H1 (cell line): ENCODE measurements at regions not wholly inside any gene's neighbourhood (a gene's known extent, or its start where the extent isn't known, plus 50 kb on each side); places are given as distances from the start of the nearest gene placed in this dataset.

ENCODE experiments used
- CTCF ChIA-PET: fragments of 300-600 bp; sonication (Branson Sonifier 250); formaldehyde crosslinking; loops from one replicate; lab custom pipeline; 2021; ENCODE audit not compliant: partially characterized antibody; lab: Charles Lee
- POLR2A ChIA-PET: fragments of 300-600 bp; sonication (Branson Sonifier 250); formaldehyde crosslinking; loops from one replicate; lab custom pipeline; 2021; ENCODE audit warnings: inconsistent platforms; ENCODE audit not compliant: partially characterized antibody; lab: Charles Lee
- DNase-seq, 2 experiments: peaks; one replicate each; pipeline versions ENCODE4 v3.0.0 to v3.0.0-alpha.2; 2010 to 2022; ENCODE audit warnings: low spot score in 2 of 2, low read depth in 1 of 2, mixed read lengths in 1 of 2
- FAIRE-seq: peaks from 2 replicates; lab custom pipeline; 2011; peaks lifted over from hg19 to GRCh38; lab: Jason Lieb, UNC
- H2AFZ ChIP-seq: 2 replicates; pipeline ENCODE4 v1.8.1; 2012; ENCODE audit warnings: low read length, inconsistent platforms
- H2AK5ac ChIP-seq: 2 replicates; pipeline ENCODE4 v1.6.1; 2013; ENCODE audit warnings: low read depth, low read length
- H2BK120ac ChIP-seq: replicated peaks from 2 replicates; pipeline ENCODE3; 2013; ENCODE audit warnings: low read depth, low read length, inconsistent platforms
- H2BK12ac ChIP-seq: 2 replicates; pipeline ENCODE4 v1.6.1; 2013; ENCODE audit warnings: low read depth, low read length
- H2BK15ac ChIP-seq: 2 replicates; pipeline ENCODE4 v1.6.1; 2013; ENCODE audit warnings: low read length
- H2BK20ac ChIP-seq: 2 replicates; pipeline ENCODE4 v1.6.1; 2013; ENCODE audit warnings: low read length
- H2BK5ac ChIP-seq: 2 replicates; pipeline ENCODE4 v1.6.1; 2013; ENCODE audit warnings: low read depth, low read length
- H3K14ac ChIP-seq: 2 replicates; pipeline ENCODE4 v1.6.1; 2013; ENCODE audit warnings: inconsistent platforms; ENCODE audit not compliant: insufficient read length
- H3K18ac ChIP-seq: 2 replicates; pipeline ENCODE4 v1.6.1; 2013; ENCODE audit warnings: low read length; ENCODE audit errors: extremely low read depth
- H3K23ac ChIP-seq: 2 replicates; pipeline ENCODE4 v1.6.1; 2013; ENCODE audit warnings: inconsistent platforms; ENCODE audit not compliant: insufficient read length
- H3K23me2 ChIP-seq: 2 replicates; pipeline ENCODE4 v1.6.1; 2013; ENCODE audit warnings: low read depth, low read length
- H3K27ac ChIP-seq: 2 replicates; pipeline ENCODE4 v1.6.1; 2011; ENCODE audit warnings: low read depth, low read length, inconsistent platforms
- H3K27me3 ChIP-seq, 4 experiments: replicated peaks in 1 of 4; 1 replicate in 1 of 4; 2 replicates in 3 of 4; pipeline versions ENCODE4 v1.6.1 to v1.8.1; 2011 to 2013; ENCODE audit warnings: low read length in 3 of 4, mild to moderate bottlenecking in 3 of 4, inconsistent platforms in 2 of 4, mixed read lengths in 2 of 4, moderate library complexity in 1 of 4; ENCODE audit not compliant: control insufficient read depth in 3 of 4, insufficient read depth in 3 of 4; ENCODE audit errors: extremely low read depth in 1 of 4
- H3K36me3 ChIP-seq, 4 experiments: 2 replicates each; pipeline versions ENCODE4 v1.6.1 to v1.8.1; 2011 to 2013; ENCODE audit warnings: mild to moderate bottlenecking in 4 of 4, low read length in 3 of 4, moderate library complexity in 2 of 4, control low read depth in 1 of 4, inconsistent platforms in 1 of 4; ENCODE audit not compliant: insufficient read depth in 4 of 4, control insufficient read depth in 2 of 4
- H3K4ac ChIP-seq: replicated peaks from 2 replicates; pipeline ENCODE3; 2013; ENCODE audit warnings: low read length, low read depth, mixed read lengths, inconsistent platforms; ENCODE audit not compliant: insufficient read length
- H3K4me1 ChIP-seq, 4 experiments: replicated peaks in 1 of 4; 1 replicate in 1 of 4; 2 replicates in 3 of 4; pipeline versions ENCODE4 v1.6.1 to v1.8.1; 2011 to 2013; ENCODE audit warnings: low read length in 3 of 4, inconsistent platforms in 2 of 4, mixed read lengths in 1 of 4; ENCODE audit not compliant: insufficient read depth in 4 of 4, control insufficient read depth in 3 of 4
- H3K4me2 ChIP-seq, 2 experiments: 2 replicates each; pipeline versions ENCODE4 v1.6.1 to v1.8.1; 2011 to 2013; ENCODE audit warnings: low read depth in 2 of 2, low read length in 2 of 2, control low read depth in 1 of 2, inconsistent platforms in 1 of 2, mild to moderate bottlenecking in 1 of 2; ENCODE audit not compliant: insufficient read depth in 1 of 2
- H3K4me3 ChIP-seq, 4 experiments: fragments of 200-600, 300-600 bp in 1 of 4; sonication (generic), shearing (Covaris generic), sonication (Bioruptor Twin) in 1 of 4; 2 replicates each; pipeline versions ENCODE4 v1.5.1 to v1.8.1; 2011 to 2016; ENCODE audit warnings: low read length in 4 of 4, low read depth in 3 of 4, control low read depth in 2 of 4, inconsistent platforms in 2 of 4, mild to moderate bottlenecking in 2 of 4, mixed read lengths in 1 of 4, moderate library complexity in 1 of 4; ENCODE audit not compliant: insufficient read depth in 2 of 4; ENCODE audit errors: extremely low read depth in 1 of 4
- H3K56ac ChIP-seq: replicated peaks from 2 replicates; pipeline ENCODE3; 2013; ENCODE audit warnings: low read depth, mild to moderate bottlenecking, mixed read lengths, low read length, inconsistent platforms; ENCODE audit not compliant: insufficient read length
- H3K79me1 ChIP-seq: 2 replicates; pipeline ENCODE4 v1.6.1; 2013; ENCODE audit warnings: low read depth, low read length, control low read depth
- H3K79me2 ChIP-seq, 2 experiments: 2 replicates each; pipeline versions ENCODE4 v1.6.1 to v1.8.1; 2012 to 2013; ENCODE audit warnings: low read length in 2 of 2, mild to moderate bottlenecking in 2 of 2, inconsistent platforms in 1 of 2; ENCODE audit not compliant: insufficient read depth in 2 of 2, control insufficient read depth in 1 of 2
- H3K9ac ChIP-seq, 4 experiments: replicated peaks in 1 of 4; 1 replicate in 1 of 4; 2 replicates in 3 of 4; pipeline versions ENCODE4 v1.6.1 to v1.8.1; 2011 to 2013; ENCODE audit warnings: low read depth in 3 of 4, low read length in 3 of 4, control low read depth in 2 of 4, mild to moderate bottlenecking in 2 of 4, moderate library complexity in 2 of 4, inconsistent platforms in 1 of 4; ENCODE audit errors: extremely low read depth in 1 of 4
- H3K9me3 ChIP-seq, 2 experiments: 2 replicates each; pipeline versions ENCODE4 v1.6.1 to v1.8.1; 2012 to 2013; ENCODE audit warnings: mild to moderate bottlenecking in 2 of 2, moderate library complexity in 2 of 2, control low read depth in 1 of 2, inconsistent platforms in 1 of 2, low read depth in 1 of 2, low read length in 1 of 2, mixed read lengths in 1 of 2; ENCODE audit not compliant: insufficient read depth in 2 of 2
- H4K20me1 ChIP-seq, 2 experiments: replicated peaks in 1 of 2; 2 replicates each; pipeline versions ENCODE3 to v1.8.1; 2011 to 2013; ENCODE audit warnings: inconsistent platforms in 2 of 2, low read length in 2 of 2, mild to moderate bottlenecking in 1 of 2; ENCODE audit not compliant: insufficient read depth in 2 of 2, control insufficient read depth in 1 of 2
- H4K5ac ChIP-seq: 2 replicates; pipeline ENCODE4 v1.6.1; 2013; ENCODE audit warnings: low read length, low read depth, mixed read lengths, inconsistent platforms; ENCODE audit not compliant: insufficient read length
- H4K8ac ChIP-seq: 2 replicates; pipeline ENCODE4 v1.8.0; 2013; ENCODE audit warnings: mild to moderate bottlenecking, moderate library complexity, low read length, inconsistent platforms; ENCODE audit not compliant: insufficient read depth; ENCODE audit errors: extremely low read depth
- H4K91ac ChIP-seq: replicated peaks from 2 replicates; pipeline ENCODE3; 2013; ENCODE audit warnings: low read length, mixed read lengths, inconsistent platforms; ENCODE audit not compliant: insufficient read length
- ATF2 ChIP-seq: IDR thresholded peaks from 2 replicates; pipeline ENCODE4 v1.6.1; 2012; ENCODE audit warnings: low read length, inconsistent platforms
- CBX5 ChIP-seq: fragments of 300-800, 300-1000 bp; sonication (generic); IDR thresholded peaks from 2 replicates; pipeline ENCODE4 v1.7.1; 2016; ENCODE audit warnings: antibody characterized with exemption, low read length, low read depth
- CEBPB ChIP-seq: IDR thresholded peaks from 2 replicates; pipeline ENCODE4 v1.6.1; 2012; ENCODE audit warnings: low read depth, low read length
- CHD1 ChIP-seq: IDR thresholded peaks from 2 replicates; pipeline ENCODE4 v1.6.1; 2012; ENCODE audit warnings: low read depth, low read length, improper control_type of control experiment
- CREB1 ChIP-seq: IDR thresholded peaks from 2 replicates; pipeline ENCODE4 v1.6.1; 2012; ENCODE audit warnings: inconsistent platforms
- EZH2 ChIP-seq: fragments of 200-600 bp; sonication (generic); IDR thresholded peaks from 2 replicates; pipeline ENCODE4 v1.7.1; 2012; ENCODE audit warnings: low read depth, mild to moderate bottlenecking, moderate library complexity, low read length, inconsistent platforms; ENCODE audit not compliant: severe bottlenecking
- JUN ChIP-seq: IDR thresholded peaks from 2 replicates; pipeline ENCODE4 v1.6.1; 2011; ENCODE audit warnings: low read depth, mild to moderate bottlenecking, improper control_type of control experiment, low read length
- KDM4A ChIP-seq: IDR thresholded peaks from one replicate; pipeline ENCODE4 v1.7.1; 2012; ENCODE audit warnings: low read depth, mild to moderate bottlenecking, moderate library complexity, low read length, inconsistent platforms; ENCODE audit not compliant: severe bottlenecking
- NRF1 ChIP-seq: IDR thresholded peaks from 2 replicates; pipeline ENCODE4 v1.6.1; 2011; ENCODE audit warnings: mild to moderate bottlenecking, low read depth, low read length, improper control_type of control experiment
- POLR2A ChIP-seq, 2 experiments: IDR thresholded peaks; 1 replicate in 1 of 2; 2 replicates in 1 of 2; pipeline ENCODE4 v1.6.1; 2011; ENCODE audit warnings: low read depth in 2 of 2, low read length in 2 of 2, mild to moderate bottlenecking in 2 of 2; ENCODE audit errors: control extremely low read depth in 1 of 2
- RAD21 ChIP-seq, 2 experiments: IDR thresholded peaks in 1 of 2; conservative IDR thresholded peaks in 1 of 2; 2 replicates each; pipeline ENCODE4 v1.6.1; 2011; ENCODE audit warnings: low read depth in 2 of 2, low read length in 2 of 2, improper control_type of control experiment in 1 of 2, inconsistent platforms in 1 of 2, mild to moderate bottlenecking in 1 of 2, moderate library complexity in 1 of 2
- SIRT6 ChIP-seq: IDR thresholded peaks from one replicate; pipeline ENCODE4 v1.7.1; 2012; ENCODE audit warnings: low read length, inconsistent platforms
- SP4 ChIP-seq: IDR thresholded peaks from 2 replicates; pipeline ENCODE4 v1.6.1; 2012; ENCODE audit warnings: low read length, inconsistent platforms
- SRF ChIP-seq: IDR thresholded peaks from 2 replicates; pipeline ENCODE4 v1.6.1; 2011; ENCODE audit warnings: mild to moderate bottlenecking, low read depth, low read length, moderate library complexity
- TF ChIP-seq, protein P1 (sequence below): IDR thresholded peaks from 2 replicates; pipeline ENCODE4 v1.6.1; 2011; ENCODE audit warnings: low read depth, mild to moderate bottlenecking, low read length; ENCODE audit not compliant: insufficient read depth

DNA sequence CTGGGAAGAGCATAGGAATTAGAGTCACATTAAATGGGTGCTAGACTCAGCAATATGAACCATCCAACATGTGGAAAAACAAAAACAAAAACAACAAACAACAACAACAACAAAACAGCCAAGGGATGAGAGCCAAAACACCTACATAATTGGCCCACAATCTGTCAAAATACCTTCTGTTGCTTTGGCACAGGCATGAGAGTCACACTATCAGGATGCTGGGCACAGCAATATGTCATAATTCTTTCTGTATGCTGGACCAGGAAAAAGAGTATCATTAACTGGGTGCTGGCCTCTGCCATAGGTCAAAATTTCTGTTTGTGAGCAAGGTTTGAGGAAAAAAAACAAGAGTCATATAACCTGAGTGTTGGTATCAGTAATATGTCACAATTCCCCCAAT, 979.1 kb upstream of the TSPY4 start:
- TF ChIP-seq CBX5 (no peak), ATF2 (no peak), RAD21 (IDR thresholded peaks at IDR 0.05 in 1 of 2, conservative IDR thresholded peaks at IDR 0.05 in 1 of 2; ENCODE audit: low read depth in 2 of 2, low read length in 2 of 2) (no peak), NRF1 (no peak), SP4 (no peak), CHD1 (no peak), SIRT6 (no peak), KDM4A (no peak), POLR2A (IDR thresholded peaks at IDR 0.05; ENCODE audit: control extremely low read depth in 1 of 2, low read depth in 2 of 2, low read length in 2 of 2) (no peak), CEBPB (no peak), CREB1 (no peak), SRF (no peak), EZH2 (no peak), JUN (no peak)
- TF ChIP-seq, protein P1, sequence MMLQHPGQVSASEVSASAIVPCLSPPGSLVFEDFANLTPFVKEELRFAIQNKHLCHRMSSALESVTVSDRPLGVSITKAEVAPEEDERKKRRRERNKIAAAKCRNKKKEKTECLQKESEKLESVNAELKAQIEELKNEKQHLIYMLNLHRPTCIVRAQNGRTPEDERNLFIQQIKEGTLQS: no peak
- TF ChIP-seq, all 59 proteins: peak for 0
- H4K8ac ChIP-seq: no peak overlapping the region
- no peaks in the 10 kb centered on the region for H4K20me1 ChIP-seq
- no peak overlapping the region for H4K5ac ChIP-seq
- no peak overlapping the region for H2AFZ ChIP-seq
- no peak overlapping the region for H2BK20ac ChIP-seq
- no peak overlapping the region for H2BK5ac ChIP-seq
- no peak for DNase-seq
- H3K18ac ChIP-seq: no peak overlapping the region
- no peak for FAIRE-seq
- no peak overlapping the region for H3K56ac ChIP-seq
- H2BK12ac ChIP-seq: no peak overlapping the region
- ChIA-PET POLR2A (no interaction called here), CTCF (no interaction called here)
- no peaks in the 10 kb centered on the region for H3K79me2 ChIP-seq
- no peak overlapping the region for H3K14ac ChIP-seq
- H3K4me1 ChIP-seq: no peaks in the 10 kb centered on the region
- no peak overlapping the region for H4K91ac ChIP-seq
- H2AK5ac ChIP-seq: no peak overlapping the region
- H3K23ac ChIP-seq: no peak overlapping the region
- no peak overlapping the region for H2BK15ac ChIP-seq
- no peaks in the 10 kb centered on the region for H3K79me1 ChIP-seq
- no peak overlapping the region for H3K4me3 ChIP-seq
- H3K36me3 ChIP-seq: no peaks in the 10 kb centered on the region
- no peaks in the 10 kb centered on the region for H3K27me3 ChIP-seq
- no peak overlapping the region for H3K9ac ChIP-seq
- no peaks in the 10 kb centered on the region for H3K23me2 ChIP-seq
- H3K27ac ChIP-seq: no peak overlapping the region
- no peak overlapping the region for H3K4ac ChIP-seq
- no peak overlapping the region for H2BK120ac ChIP-seq
- peaks cover 11 to 48% of the 10 kb centered on the region in 2 experiments; a peak in 3 of 4 replicates for H3K9me3 ChIP-seq
- no peak overlapping the region for H3K4me2 ChIP-seq
